ENCODE measurements at regions not wholly inside any gene's neighbourhood (a gene's known extent, or its start where the extent isn't known, plus 50 kb on each side); places are given as distances from the start of the nearest gene placed in this dataset.
"Not testable (repeated sequence)": the region's sequence is repeated elsewhere in the genome, so short reads cannot be mapped to it uniquely, and the experiment has no call there.

GRCh38 chr12:22812531-22812930 lies 187.6 kb downstream of the ETNK1 start:
- no peak for DNase-seq

DNA sequence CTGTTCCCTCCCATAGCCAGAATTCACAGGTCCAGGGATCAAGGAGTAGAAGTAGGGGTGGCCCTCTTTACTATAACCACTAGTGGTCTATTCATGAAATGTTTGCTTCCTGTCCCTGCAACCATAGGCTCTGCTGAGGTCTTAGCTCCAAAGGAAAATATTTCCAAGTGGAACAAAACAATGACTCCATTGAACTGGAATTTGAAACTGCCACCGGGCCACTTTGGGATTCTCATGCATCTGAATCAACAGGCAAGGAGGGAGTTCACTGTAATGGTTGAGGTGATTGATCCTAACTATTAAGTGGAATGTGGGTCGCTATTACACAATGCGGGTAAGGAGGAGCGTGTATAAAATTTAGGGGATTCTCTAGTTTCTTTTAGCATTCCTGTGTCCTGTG lies 197.0 kb downstream of the ETNK1 start:
- DNase-seq, result no peak

DNA sequence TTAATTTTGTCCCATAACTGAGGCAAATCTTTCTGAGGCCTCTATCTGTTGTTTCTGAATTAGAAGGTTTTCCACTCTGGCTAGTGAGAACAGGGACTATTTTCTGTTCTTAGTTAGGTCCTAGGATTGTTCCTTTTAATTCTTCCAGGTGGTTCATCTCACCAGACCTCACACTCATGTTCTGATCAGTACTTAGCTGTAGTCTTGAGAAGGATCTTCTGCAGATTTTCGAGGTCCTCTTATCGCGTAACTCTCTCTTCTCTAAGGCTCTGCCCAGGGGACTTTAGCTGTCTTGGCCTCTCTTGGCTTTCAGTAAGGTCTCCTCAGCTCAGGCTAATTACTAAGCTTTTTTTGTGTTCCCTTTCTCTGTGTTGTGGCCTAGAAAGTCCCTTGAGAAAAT lies 201.1 kb downstream of the ETNK1 start:
- no peak for DNase-seq

DNA sequence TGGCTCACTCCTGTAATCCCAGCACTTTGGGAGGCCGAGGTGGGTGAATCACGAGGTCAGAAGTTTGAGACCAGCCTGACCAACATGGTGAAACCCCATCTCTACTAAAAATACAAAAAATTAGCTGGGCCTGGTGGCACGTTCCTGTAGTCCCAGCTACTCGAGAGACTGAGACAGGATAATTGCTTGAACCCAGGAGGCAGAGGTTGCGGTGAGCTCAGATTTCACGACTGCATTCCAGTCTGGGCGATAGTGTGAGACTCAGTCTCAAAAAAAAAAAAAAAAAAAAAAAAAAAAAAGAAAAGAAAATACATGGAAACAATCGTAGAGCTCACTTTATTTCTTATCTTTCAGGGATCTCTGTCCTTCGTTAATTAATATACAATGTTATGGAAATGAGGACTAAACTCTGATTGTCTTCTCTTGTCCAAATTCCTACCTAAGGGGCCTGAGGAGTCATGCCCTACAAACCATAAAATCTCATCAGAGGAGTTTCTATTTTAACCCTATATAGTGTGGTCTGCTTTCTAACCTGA lies 201.5 kb downstream of the ETNK1 start:
- not testable (repeated sequence) for DNase-seq

- no peak for DNase-seq
These were observed 203.1 kb downstream of the ETNK1 start for GRCh38 chr12:22828066-22828465.

DNA sequence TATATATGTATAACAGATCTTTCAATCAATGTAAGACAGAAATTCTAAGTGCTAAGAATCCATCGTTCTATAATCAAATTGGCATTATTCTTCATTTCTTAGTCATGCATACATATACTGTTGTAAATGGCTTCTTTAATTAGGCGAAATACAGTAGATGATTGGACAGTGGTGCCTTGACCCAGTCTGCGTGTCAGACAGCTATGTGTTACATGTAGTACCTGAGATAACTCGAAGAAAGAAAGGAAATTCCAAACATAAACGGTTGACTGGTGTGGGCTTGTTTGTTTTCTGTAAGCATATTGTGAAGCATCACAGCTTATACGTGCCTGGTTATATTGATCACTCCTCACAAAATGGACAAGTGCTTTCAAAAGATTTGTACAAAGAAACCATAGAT lies 210.5 kb downstream of the ETNK1 start:
- no peak for DNase-seq

- DNase-seq, result no peak
These were observed 225.2 kb downstream of the ETNK1 start for GRCh38 chr12:22850185-22850584.

- no peak for DNase-seq
These were observed 226.6 kb downstream of the ETNK1 start for GRCh38 chr12:22851532-22851931.

DNA sequence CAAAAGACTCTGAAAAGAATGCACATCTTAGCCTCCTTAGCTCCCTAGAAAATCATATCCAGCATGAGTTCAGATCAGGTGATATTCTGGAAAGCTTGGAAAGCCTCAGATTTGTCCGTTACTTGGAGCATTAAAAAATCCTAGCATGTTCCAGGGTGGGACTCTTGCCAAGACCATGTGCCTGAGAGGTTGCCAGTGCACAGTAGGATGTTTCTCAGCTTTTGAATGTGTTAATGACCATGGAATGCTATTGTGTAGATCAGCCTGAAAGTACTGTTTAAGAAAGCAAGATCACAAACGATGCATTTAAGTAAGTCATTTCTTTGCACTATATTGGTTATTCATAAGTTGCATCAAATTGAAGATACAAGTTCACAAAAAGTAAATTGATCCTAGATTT lies 230.5 kb downstream of the ETNK1 start:
- DNase-seq, result no peak

DNA sequence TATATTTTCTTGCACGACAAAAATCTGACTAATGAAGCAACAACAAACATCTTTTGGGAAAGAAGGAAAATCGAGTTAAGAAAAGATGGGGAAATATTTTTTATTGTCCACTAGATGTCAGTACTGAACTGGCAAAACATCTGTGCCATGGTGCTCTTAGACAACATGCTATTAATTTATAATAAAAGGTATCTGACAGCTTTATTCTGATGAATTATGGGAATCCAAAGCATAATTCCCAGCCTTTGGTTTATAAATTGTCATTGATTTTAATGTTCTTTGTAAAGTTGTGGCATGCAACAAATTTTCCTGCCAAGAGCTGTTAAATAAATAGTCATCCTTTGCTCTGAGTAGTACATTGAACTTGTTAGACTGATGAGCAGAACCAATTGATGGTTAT lies 231.2 kb downstream of the ETNK1 start:
- no peak for DNase-seq

DNA sequence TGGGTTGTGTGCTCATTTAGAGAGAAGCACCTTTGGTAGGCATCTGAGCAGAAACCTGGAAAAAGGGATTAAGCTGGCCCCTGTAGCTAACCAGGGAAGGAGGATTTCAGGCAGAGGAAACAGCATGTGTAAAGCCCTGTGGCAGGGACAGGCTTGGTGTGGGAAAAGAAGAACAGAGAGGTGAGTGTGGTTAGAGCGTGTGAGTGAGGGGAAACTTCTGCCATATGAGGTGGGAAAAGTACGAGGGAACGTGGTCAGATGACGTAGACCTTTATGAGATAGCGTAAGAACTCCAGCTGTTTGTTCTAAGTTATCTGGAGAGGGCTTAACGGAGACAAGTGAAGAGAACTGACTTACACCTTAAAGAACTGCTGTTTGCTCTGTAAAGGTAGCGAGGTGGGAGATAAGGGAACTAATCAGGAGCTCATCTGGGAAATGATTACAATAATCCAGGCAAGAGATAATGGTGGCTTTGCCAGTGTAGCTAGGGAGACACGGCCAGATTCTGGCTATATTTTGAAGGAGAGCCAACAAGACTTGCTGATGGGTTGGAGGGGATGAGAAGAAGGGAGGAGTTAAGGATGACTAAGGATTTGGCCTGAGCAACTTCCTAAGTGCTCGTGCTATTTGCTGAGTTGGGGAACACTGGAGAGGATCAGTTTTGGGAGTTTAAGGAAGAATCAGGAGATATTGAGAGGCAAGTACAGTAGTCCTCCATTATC lies 234.0 kb downstream of the ETNK1 start:
- no peak for DNase-seq

GRCh38 chr12:22860926-22861325 lies 236.0 kb downstream of the ETNK1 start:
- no peak for DNase-seq

DNA sequence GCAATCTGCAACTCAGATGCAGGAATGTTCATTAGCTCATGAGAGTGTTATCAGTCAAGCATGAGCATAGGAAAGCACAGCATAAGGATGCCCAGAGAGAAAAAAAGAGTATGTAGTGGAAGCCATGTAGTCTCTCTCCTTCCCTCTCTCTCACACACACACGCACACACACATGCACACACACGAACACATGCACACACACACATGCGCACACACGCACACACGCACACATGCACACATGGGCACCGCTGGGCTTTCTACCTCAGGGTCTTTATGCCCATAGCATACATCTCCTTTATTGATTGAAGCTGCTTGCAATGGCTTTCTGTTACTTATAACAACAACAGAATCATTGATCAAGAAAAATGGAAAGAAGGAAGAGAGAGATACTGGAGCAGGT lies 240.9 kb downstream of the ETNK1 start:
- DNase-seq, result no peak

- DNase-seq, result no peak
These were observed 241.4 kb downstream of the ETNK1 start for GRCh38 chr12:22866406-22866805.

DNA sequence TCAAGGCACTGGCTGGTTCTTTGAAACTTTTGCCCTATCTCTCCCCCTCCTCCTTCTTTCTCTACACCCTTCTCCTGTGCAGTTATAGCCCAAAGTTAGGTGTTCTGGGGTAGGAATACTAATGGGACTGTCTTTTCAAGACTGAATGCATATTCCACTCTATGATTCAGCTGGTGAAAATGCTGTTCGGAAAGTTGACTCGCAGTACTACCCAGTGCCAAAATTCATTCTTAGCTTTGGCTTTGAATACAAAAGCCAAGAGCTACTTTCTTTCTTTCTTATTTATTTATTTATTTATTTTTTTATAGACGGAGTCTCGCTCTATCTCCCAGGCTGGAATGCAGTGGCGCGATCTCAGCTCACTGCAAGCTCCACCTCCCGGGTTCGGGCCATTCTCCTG lies 249.2 kb downstream of the ETNK1 start:
- no peak for DNase-seq

GRCh38 chr12:22876262-22876661 lies 251.3 kb downstream of the ETNK1 start:
- DNase-seq, result no peak

- DNase-seq, result no peak
These were observed 254.2 kb downstream of the ETNK1 start for GRCh38 chr12:22879203-22879602.

GRCh38 chr12:22880331-22880730 lies 255.4 kb downstream of the ETNK1 start:
- no peak for DNase-seq

- no peak for DNase-seq
These were observed 255.8 kb downstream of the ETNK1 start for GRCh38 chr12:22880807-22881206.

- DNase-seq, result no peak
These were observed 257.0 kb downstream of the ETNK1 start for GRCh38 chr12:22881878-22882385.

GRCh38 chr12:22882559-22882958 lies 257.6 kb downstream of the ETNK1 start:
- DNase-seq, result no peak

DNA sequence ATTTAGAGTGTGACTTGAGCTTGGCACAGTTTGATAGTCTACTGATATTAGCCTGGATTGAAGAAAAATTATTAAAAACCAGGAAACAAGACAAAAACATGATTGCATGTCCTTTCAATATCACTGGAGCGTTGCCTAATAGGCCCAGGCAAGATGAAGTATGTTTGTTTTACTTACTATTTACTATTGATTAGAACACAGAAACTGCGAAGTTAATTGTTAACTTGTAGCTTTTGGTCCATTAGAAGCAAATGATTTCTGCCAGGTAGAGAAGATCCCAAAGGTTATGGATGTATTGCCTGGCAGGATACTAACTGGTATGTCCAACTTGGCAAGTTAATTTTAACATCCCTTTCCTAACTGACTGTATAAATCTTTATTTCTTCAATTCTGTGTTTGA lies 268.9 kb downstream of the ETNK1 start:
- no peak for DNase-seq

DNA sequence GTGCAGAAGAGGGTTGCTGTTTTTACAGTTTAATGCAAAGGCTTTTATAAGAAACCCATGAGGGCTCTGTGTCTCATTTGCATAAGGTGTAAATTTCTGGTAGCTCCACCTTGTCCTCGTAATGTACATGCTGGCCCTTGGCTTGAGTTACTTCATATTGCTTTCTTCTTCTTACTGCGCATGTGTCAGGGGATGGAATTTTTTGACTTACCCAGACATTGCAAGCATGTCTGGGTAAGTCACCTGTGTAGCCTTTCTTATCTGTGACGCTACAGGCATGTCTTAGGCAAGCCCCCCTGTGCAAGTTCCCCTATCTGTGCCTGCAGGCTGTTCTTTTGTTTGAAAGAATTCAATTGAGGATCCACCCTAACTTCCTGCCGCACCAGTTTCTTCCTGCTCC lies 274.2 kb downstream of the ETNK1 start:
- no peak for DNase-seq

GRCh38 chr12:22900401-22900800 lies 275.4 kb downstream of the ETNK1 start:
- no peak for DNase-seq

- DNase-seq, result no peak
These were observed 279.5 kb downstream of the ETNK1 start for GRCh38 chr12:22904485-22904884.
